ENCODE measurements at regions not wholly inside any gene's neighbourhood (a gene's known extent, or its start where the extent isn't known, plus 50 kb on each side); places are given as distances from the start of the nearest gene placed in this dataset.
"Not testable (repeated sequence)": the region's sequence is repeated elsewhere in the genome, so short reads cannot be mapped to it uniquely, and the experiment has no call there.

DNA sequence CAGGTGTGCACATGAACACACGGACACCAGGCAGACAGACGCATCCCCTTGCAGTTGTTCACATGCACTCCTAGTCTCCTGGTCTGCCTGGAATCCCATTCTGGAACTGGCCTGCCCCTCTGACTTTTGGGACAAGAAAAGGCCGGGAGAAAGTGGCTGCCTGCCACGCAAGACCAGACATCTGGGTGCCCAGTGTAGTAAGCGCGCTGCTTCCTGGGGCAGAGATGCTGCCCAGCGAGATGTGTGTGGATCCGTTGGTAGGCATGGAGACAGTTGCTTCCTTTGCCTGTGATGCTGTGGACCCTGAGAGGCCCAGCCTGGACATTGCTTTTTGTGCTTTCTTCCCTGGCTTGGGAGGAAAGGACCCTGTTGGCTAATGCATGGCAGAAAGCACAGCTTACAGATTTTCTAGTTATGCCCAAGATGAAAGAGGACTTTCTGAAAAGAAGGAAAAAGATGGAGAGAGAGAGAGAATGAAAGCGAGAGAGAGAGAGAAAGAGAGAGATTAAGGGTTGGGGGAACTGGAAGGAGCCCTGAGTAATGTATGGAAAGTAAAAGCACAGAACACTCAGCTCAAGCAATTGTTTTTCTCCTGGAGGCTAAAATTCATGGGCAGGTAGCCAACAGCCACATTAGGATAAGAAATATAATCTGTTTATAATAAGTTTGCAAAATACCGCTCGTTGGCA lies 235.3 kb downstream of the BCL2L11 start:
- not testable (repeated sequence) for DNase-seq (ENCODE audit: low read depth in 1 of 2, low spot score in 1 of 2)

DNA sequence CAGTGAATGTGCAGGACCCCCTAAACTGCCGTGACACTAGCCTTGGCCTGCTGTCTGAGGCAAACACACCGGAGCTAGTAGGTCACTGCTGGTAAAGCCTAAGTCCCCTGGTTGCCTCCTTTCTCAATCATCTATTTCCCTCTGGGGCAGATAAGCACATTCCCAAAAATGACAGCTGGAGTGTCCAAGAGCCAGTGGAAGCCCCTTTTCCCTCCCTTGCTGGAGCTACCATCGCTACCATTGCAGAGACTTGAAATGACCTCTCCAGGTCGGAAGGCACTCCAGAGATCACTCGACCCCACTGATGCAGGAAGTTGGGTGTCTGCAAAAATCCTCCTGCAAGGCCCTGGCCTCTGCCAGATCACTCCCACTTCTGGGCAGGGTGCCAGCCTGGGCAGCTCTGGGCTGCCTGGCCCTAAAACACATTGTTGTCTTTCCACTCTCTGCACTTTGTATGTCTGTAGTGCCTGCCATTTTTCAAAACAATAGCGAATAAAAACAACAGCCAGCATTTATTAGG lies 235.9 kb downstream of the BCL2L11 start:
- not testable (repeated sequence) for DNase-seq (ENCODE audit: low read depth in 1 of 2, low spot score in 1 of 2)

DNA sequence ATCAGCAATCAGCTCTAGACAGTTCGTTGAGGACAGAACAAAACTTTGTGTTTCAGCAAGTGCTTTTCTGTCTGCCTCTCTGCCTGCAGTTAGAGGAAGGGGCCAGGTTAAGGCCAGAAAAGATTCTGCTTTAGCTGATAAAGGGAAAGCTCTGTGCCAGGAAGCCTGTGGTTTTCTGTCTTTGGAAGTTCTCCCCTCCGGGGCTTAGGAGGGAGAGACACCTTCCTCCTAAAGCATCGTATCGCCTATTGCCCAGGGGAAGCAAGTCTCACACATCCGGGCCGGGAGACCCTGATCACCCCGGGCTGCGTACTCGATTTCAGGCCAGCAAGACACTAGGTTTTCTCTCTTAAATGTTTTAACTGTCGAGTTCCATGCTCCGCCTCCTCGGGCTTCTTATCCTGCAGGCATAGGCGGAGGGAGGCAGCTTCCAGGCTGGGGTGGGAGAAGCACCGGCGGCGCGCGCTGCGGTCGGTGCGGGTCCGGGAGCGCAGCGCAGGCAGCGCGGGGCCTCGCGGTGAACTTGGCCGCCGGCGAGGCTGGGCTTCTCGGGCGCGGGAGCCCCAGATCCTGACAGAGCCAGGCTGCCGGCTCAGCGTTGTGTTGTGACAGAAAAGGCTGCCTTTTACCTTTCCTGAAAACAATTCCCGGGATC lies 245.4 kb downstream of the BCL2L11 start:
- DNase-seq (ENCODE audit: low read depth in 1 of 2, low spot score in 1 of 2), result not testable (repeated sequence)

DNA sequence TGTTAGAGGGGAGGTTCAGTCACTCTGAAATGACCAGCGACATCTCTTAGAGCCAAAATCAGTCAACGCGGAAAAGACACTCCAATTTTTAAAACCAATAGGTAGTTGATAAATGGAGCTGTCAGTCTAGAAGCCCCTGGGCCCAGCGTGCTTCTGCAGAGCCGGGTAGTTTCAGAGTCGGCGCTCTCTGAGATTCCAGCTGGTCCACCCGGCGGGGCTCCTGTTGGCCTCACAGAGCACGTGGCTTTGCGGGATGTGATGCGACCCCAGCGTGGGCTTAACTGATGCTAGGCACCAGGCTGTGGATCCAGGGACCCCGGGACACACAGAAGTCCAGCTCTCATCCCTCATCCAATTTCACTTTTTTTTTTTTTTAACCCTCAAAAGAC lies 245.9 kb downstream of the BCL2L11 start:
- DNase-seq (ENCODE audit: low read depth in 1 of 2, low spot score in 1 of 2), result not testable (repeated sequence)

DNA sequence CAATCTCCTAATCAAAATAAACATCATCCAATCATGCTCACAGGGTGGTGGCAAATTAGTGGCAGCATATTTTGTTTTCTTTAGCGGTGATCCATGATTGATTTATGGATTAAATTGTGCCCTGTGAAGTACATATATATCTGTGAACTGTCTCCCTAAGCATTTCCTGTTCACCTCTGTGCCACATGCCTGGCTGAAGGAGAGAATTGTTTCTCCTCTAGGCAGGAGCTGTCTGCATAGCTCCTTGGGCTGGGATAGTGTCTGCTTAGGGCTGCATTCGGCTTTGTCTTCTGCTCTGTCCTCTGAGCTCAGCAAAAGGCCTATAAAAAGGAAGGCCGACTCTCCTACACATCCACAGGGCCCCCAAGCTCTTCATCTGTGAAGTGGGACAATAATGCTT lies 246.4 kb downstream of the BCL2L11 start:
- not testable (repeated sequence) for DNase-seq (ENCODE audit: low read depth in 1 of 2, low spot score in 1 of 2)

DNA sequence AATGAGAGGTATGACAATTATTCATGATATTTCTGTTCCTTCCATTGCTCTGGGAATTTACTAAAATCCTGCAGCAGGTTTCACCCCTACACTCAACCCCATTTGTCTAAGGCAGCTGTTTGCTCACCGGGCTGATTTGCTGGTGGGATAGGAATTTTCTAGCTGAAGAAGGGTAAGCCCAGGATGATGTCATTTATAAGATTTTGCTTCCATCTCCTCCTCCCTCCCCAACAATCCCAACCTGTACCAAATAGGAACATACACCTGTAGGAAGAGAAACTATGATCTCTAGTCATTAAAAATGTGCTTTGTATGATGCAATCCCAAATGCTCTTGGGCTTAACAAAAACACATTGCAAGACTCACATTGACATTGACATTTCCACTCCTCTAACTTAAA lies 247.2 kb downstream of the BCL2L11 start:
- DNase-seq (ENCODE audit: low read depth in 1 of 2, low spot score in 1 of 2), result not testable (repeated sequence)

DNA sequence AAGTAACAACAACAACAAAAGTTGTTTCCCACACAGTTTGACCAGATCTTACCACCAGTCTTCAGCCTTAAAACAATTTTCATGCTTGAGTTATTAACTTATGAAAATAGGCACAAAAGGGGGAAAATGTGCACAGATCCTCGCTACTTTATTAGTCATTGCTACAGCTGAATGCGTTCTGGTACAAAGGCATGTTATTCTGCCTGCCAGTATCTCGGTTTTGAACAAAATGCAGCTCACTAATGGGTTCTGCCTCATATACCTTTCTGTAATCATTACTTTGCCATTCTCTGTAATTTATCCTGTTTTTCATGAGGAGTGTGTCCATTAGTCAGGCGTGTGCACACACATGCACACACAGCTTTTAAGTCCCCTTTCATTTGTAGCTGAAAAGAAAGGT lies 247.6 kb downstream of the BCL2L11 start:
- not testable (repeated sequence) for DNase-seq (ENCODE audit: low read depth in 1 of 2, low spot score in 1 of 2)

DNA sequence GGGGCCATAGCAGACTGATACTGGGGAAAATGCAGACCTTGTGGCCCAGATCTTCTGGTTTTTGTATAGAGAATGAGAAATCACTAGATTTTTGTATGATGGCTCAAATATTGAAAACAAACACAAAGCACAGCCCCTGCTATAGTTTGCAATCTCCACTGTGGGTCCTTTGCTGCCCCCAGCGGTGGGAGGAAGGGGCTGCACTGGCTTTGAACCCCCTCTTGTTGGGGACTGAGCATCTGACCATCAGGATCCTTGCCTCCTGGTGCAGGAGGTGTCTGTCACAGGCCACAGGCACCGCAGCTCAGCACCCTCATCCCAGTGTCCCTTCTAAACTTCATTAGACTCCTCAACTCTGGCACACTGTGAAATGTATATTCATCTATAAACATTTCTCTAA lies 252.3 kb downstream of the BCL2L11 start:
- DNase-seq (ENCODE audit: low read depth in 1 of 2, low spot score in 1 of 2), result not testable (repeated sequence)

DNA sequence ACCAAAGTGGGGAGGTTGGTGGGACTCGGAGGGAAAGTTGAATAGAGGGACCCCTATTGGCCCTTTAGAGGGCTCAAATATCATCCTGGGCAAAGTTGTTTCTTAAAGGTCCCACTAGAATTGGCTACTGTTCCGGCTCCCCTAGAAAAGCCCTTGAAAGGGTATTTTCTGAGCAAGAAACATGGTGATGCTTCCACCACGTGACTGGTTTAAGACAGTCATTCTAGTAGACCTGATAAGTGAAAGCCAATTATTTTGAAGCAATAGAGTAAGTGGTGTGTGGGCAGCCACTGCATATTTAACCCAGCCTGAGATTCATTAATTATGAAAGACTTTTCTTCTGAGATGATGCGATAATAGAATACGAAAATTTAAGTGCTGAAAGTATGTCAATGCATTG lies 253.3 kb downstream of the BCL2L11 start:
- not testable (repeated sequence) for DNase-seq (ENCODE audit: low read depth in 1 of 2, low spot score in 1 of 2)

DNA sequence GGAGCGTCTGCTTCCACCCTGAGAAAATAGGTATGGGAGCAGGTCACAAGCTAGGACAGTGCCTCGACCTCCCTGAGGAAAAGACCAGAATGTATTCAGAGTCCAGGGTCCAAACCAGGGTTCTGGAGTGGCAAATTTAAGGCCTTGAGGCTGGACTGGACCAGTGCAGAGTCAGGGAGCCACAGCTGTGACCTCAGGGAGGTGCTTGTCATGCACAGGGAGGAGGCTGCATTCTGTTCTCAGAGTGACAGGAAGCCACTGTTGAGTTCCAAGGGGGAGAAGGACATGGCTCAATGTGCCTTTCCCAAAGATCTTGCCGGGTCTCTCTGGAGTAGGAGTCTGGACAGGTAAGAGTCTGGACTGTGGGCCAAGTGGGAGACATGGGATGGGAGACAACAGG lies 254.0 kb downstream of the BCL2L11 start:
- not testable (repeated sequence) for DNase-seq (ENCODE audit: low read depth in 1 of 2, low spot score in 1 of 2)

DNA sequence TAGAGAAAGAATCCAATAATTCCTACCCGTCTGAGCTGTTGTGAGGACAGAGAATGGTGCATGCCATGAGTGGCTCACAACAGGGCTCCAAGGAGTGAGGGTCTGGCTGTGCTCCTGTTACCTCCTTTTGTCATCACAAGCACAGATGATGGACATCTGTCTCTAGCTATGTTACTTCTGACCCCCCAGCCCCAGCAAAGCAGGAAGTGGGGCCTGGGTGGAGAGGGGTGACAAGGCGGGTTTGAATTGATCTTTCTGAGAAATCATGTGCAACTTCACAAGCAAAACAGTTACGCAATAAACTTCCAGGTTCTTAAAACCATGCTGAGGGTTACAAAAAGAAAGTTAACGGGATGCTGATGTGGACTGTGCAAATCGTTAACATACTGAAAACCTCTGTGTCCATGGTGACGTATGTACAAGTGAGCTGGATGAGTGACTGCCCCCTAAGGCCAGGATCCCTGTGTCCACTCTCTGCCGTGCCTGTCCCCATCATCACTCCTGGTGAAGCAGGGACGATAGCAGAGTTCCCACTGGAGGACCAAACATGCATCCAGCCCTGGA lies 254.7 kb downstream of the BCL2L11 start:
- not testable (repeated sequence) for DNase-seq (ENCODE audit: low read depth in 1 of 2, low spot score in 1 of 2)

DNA sequence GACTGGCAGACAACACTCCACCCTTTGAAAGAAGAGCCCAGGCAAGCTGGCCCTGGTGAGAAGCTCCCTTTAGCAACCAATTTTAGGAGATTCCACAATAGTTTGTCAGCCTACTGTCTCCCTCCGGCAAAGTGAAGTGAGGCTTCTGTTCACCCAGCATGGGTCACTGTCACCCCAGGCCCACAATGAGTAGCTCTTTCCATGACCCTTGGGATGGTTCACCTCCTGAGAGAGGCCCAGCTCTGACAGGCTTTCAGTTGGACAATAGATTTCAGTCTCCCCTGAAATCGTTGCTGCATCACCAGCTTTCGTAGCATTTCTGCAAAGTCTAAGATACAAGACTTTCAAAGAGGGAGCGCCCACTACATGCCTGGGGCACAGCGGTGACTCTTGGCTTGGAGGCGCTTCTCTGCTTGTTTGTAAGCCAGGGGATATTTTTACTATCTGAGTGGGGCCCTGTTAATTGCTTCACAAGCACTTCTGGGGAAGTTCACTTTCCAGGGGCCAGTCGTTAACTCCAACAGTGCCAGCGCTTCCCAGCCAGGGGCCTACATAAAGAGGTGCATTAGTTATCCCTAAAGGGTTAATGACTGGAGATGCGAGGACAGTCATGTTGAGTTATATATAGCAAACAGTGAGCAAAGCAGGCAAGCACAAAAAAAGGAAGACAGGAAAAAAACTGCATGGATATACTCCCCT lies 255.7 kb downstream of the BCL2L11 start:
- DNase-seq (ENCODE audit: low read depth in 1 of 2, low spot score in 1 of 2), result not testable (repeated sequence)

DNA sequence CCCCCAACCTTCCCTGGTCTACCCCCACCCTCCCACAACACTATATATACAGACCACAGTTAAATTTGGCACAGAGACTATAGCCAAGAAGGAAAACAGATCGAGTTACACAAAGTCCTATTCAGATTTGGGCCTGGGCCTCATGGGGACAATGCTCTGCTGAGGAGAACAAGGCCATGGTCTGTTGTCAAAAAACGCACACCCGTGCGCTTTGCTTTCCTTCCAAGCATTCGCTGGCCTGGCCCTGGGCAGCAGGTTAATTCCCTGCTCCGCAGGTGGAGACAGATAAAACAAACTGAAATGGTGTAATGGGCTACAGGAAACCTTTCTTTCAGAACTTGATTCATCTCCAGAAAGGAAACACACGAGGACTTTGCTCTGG lies 256.2 kb downstream of the BCL2L11 start:
- not testable (repeated sequence) for DNase-seq (ENCODE audit: low read depth in 1 of 2, low spot score in 1 of 2)

DNA sequence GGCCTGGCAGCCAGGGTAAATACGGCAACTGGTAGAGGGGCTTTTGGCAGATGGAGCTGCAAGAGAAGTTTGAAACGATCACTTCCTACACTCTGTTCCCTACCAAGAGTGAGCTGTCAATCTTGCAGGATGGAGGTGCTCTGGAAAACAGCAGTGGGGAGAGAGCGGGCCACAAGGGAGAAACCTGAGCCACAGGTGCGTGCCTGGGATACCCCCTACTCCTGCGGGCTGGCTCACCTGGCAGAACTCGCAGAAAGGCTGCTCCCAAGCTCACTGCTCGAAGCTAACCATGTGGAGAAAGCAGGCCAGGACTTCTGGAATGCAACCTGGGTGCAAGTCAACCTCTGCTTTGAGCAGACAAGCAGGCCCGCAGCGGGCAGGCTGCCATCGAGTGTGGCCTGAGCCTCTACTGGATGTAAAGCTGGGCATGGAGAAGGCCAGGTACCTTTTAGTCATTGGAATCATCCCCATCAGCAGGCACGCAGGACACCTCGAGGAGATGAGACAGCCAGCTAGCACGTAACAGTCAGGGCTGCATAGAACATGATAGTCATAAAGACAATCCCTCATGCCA lies 256.8 kb downstream of the BCL2L11 start:
- DNase-seq (ENCODE audit: low read depth in 1 of 2, low spot score in 1 of 2), result not testable (repeated sequence)

DNA sequence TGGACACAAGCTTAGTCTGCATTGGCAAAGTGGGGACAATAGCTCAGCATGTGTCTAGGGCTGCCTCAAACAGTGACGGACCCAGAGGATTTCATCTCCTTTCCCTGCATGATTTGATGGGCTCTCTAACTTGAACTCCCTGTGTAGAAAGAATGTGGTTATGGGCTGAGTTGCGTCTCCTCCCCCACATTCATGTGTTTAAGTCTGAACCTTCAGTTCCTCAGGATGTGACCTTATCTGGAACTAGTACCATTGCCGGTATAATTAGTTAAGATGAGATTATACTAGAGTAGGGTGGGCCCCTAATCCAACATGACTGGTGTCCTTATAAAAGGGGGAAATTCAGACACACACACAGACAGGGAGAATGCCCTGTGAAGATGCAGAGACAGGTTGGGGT lies 257.6 kb downstream of the BCL2L11 start:
- not testable (repeated sequence) for DNase-seq (ENCODE audit: low read depth in 1 of 2, low spot score in 1 of 2)

DNA sequence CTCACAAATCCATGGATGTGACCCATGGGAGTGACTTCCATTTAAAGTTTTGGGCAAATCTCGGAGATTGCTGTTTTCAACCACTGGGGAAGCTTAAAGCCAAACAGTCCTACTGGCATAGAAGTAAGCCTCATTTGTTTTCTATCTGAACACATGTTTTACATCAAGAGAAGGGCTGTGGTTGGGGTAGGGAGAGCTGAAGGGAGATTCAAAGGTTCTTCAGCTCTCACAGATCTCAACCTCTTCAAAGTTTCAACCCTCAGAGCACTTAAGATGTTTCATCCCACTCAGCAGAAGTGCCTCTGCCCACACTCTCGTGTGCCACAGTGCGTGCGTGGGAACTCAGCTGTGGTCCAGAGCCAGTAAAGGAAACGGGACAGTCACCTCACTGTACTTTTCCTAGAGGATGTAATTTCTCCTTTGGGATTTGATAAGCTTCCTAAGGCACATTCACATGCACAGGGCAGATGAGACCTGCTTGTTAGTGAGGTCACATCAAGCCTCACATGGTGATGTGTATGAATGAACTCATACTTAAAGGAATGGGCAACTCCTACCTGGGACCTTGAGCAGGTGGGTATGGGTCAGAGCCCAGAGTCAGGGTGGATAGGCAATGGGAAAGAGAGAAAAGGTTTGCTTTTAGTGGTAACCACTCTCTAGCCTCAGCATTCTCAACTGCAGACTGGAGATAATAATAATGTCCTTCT lies 260.2 kb downstream of the BCL2L11 start:
- peak in 1 of 2 donors; percentile 15 for DNase-seq (ENCODE audit: low read depth in 1 of 2, low spot score in 1 of 2)

DNA sequence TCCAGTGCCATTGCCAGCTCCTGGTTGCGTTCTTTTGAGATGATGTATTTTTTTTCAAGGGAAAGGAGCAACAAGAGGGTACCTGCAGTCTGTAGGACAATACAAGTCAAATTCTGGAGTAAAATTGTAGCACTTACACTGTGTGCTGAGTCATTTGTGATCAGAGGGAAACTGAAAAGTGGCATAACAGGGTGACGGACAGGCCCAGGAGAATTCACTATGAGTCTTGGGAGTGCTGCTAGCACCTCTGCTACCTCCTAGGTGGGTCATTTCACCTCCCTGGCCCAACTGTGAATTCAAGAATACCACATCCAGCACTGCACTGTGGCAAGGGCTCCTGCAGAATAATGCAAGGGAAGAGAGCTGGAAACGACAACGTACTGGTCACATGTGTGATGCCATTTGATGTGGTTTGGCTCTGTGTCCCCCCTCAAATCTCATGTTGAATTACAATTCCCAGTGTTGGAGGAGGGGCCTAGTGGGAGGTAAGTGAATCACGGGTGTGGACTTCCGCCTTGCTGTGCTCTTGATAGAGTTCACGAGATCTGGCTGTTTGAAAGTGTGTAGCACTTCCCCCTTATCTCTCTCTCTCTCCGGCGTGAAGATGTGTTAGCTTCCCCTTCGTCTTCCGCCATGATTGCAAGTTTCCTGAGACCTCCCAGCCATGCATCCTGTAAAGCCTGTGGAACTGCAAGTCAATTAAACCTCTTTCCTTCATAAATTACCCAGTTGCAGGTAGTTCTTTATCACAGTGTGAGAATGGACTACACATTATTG lies 261.0 kb downstream of the BCL2L11 start:
- DNase-seq (ENCODE audit: low read depth in 1 of 2, low spot score in 1 of 2), result not testable (repeated sequence)

DNA sequence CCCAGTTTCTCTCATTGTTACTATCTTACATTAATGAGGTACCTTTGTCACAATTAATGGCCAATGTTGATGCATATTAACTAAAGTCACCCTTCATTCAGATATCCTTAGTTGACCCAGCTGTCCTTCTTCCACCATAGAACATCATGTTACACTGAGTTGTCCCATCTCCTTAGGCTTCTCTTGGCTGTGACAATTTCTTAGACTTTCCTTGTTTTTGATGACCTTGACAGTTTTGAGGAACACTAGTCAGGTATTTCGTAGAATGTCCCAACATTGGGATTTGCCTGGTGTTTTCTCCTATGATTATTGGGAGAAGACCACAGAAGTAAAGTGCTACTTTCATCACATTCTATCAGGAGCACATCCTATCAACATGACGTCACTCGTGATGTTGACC lies 261.8 kb downstream of the BCL2L11 start:
- DNase-seq (ENCODE audit: low read depth in 1 of 2, low spot score in 1 of 2), result not testable (repeated sequence)

DNA sequence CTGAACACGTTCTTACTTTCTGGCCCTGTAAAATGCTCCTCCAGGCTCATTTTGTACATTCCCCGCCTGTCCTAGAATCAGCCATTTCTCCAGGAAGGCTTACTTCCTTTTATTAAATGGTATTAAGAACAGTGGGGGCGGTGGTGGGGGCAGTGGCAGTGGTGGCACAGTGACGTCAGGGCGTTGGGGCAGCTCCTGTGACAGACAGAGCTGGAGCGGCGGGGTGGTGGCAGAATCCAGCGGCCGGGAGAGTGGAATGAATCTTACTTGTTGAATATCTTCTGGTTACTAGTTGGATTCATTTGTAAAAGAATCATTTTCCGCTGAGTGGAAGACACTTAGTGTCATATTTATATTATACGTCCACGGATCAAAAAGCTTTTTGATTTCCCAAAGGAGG lies 262.6 kb downstream of the BCL2L11 start:
- not testable (repeated sequence) for DNase-seq (ENCODE audit: low read depth in 1 of 2, low spot score in 1 of 2)

Measured in stimulated activated CD4-positive, alpha-beta T cell treated with anti-CD3 and anti-CD28 coated beads, Interleukin-15, amount 100 ng/mL, for 1 hour (primary cell).